Vagina (tissue), 2 donors: ENCODE measurements at regions not wholly inside any gene's neighbourhood (a gene's known extent, or its start where the extent isn't known, plus 50 kb on each side); places are given as distances from the start of the nearest gene placed in this dataset.

Experiments used
- DNase-seq, 2 donors: peaks; one replicate each; pipeline ENCODE4 v3.0.0-alpha.2; 2017; ENCODE audit errors: extremely low spot score in 2 of 2
- H3K27ac ChIP-seq: fragments of 200-600 bp; sonication (generic); one replicate; pipeline ENCODE4 v1.5.1; 2019
- H3K27me3 ChIP-seq: fragments of 200-600 bp; sonication (generic); one replicate; pipeline ENCODE4 v1.5.1; 2019
- H3K36me3 ChIP-seq, 2 donors: fragments of 200-600 bp; sonication (generic); one replicate each; pipeline ENCODE4 v1.5.1; 2017 to 2019
- H3K4me1 ChIP-seq: fragments of 200-600 bp; sonication (generic); one replicate; pipeline ENCODE4 v1.5.1; 2019
- H3K4me3 ChIP-seq, 2 donors: fragments of 200-600 bp; sonication (generic); 1 replicate in 1 of 2; 2 replicates in 1 of 2; pipeline ENCODE4 v1.5.1; 2016 to 2019
- H3K9me3 ChIP-seq: fragments of 200-600 bp; sonication (generic); one replicate; pipeline ENCODE4 v1.5.1; 2019
- CTCF ChIP-seq, 3 experiments: fragments of 450-650 bp in 2 of 3; fragments of 200-600 bp in 1 of 3; sonication (generic) in 1 of 3; IDR thresholded peaks; one replicate each; pipeline ENCODE4 v1.5.1; 2017 to 2019; ENCODE audit warnings: antibody characterized with exemption in 3 of 3, mild to moderate bottlenecking in 2 of 3, moderate library complexity in 2 of 3
- POLR2A ChIP-seq, 2 donors: fragments of 450-650 bp; IDR thresholded peaks; one replicate each; pipeline ENCODE4 v1.6.1; 2017; ENCODE audit warnings: antibody characterized with exemption in 2 of 2, mild to moderate bottlenecking in 2 of 2, moderate library complexity in 2 of 2
- POLR2AphosphoS5 ChIP-seq, 2 donors: sonication (generic); formaldehyde crosslinking; IDR thresholded peaks; one replicate each; pipeline ENCODE4 v1.9.0; 2017; ENCODE audit warnings: antibody characterized with exemption in 2 of 2, mild to moderate bottlenecking in 2 of 2, low read depth in 1 of 2; ENCODE audit not compliant: insufficient read depth in 1 of 2
- intact Hi-C: fragments of 100-400 bp; cut with DNase I; formaldehyde crosslinking; loops from one replicate; pipeline ENCODE4 v1.15.1; 2023

- intact Hi-C loops = no loop called here
- H3K27ac ChIP-seq = no peak overlapping the region
- DNase-seq = no peak
- TF ChIP-seq POLR2A (IDR thresholded peaks at IDR 0.05) (no peak), POLR2AphosphoS5 (IDR thresholded peaks at IDR 0.05; ENCODE audit: insufficient read depth in 1 of 2, low read depth in 1 of 2) (no peak), CTCF (IDR thresholded peaks at IDR 0.05) (no peak)
- H3K4me3 ChIP-seq = no peak overlapping the region
- H3K9me3 ChIP-seq = no peaks in the 10 kb centered on the region
- no peaks in the 10 kb centered on the region for H3K36me3 ChIP-seq
- H3K4me1 ChIP-seq = no peaks in the 10 kb centered on the region
- no peaks in the 10 kb centered on the region for H3K27me3 ChIP-seq
Observed at GRCh38 chr6:133166766-133167165, 74.4 kb upstream of the EYA4 start.

- TF ChIP-seq POLR2AphosphoS5 (IDR thresholded peaks at IDR 0.05; ENCODE audit: insufficient read depth in 1 of 2, low read depth in 1 of 2) (no peak), CTCF (IDR thresholded peaks at IDR 0.05) (no peak), POLR2A (IDR thresholded peaks at IDR 0.05) (no peak)
- H3K36me3 ChIP-seq = no peaks in the 10 kb centered on the region
- H3K4me1 ChIP-seq = no peaks in the 10 kb centered on the region
- H3K27me3 ChIP-seq = no peaks in the 10 kb centered on the region
- no peak overlapping the region for H3K4me3 ChIP-seq
- intact Hi-C loops = no loop called here
- no peaks in the 10 kb centered on the region for H3K9me3 ChIP-seq
- DNase-seq = no peak
- no peak overlapping the region for H3K27ac ChIP-seq
Observed at GRCh38 chr6:133169901-133170300, 71.3 kb upstream of the EYA4 start.

GRCh38 chr6:133170602-133171001 is 70.6 kb upstream of the EYA4 start:
- Histone ChIP-seq H3K4me3 (no peak overlapping the region), H3K36me3 (no peaks in the 10 kb centered on the region), H3K4me1 (no peaks in the 10 kb centered on the region), H3K27me3 (no peaks in the 10 kb centered on the region), H3K27ac (no peak overlapping the region), H3K9me3 (no peaks in the 10 kb centered on the region)
- TF ChIP-seq POLR2AphosphoS5 (IDR thresholded peaks at IDR 0.05; ENCODE audit: insufficient read depth in 1 of 2, low read depth in 1 of 2) (no peak), CTCF (IDR thresholded peaks at IDR 0.05) (no peak), POLR2A (IDR thresholded peaks at IDR 0.05) (no peak)
- intact Hi-C loops = no loop called here
- DNase-seq = no peak

- intact Hi-C loops = no loop called here
- Histone ChIP-seq H3K9me3 (no peaks in the 10 kb centered on the region), H3K27ac (no peak overlapping the region), H3K4me3 (no peak overlapping the region), H3K4me1 (no peaks in the 10 kb centered on the region), H3K36me3 (no peaks in the 10 kb centered on the region), H3K27me3 (no peaks in the 10 kb centered on the region)
- TF ChIP-seq CTCF (IDR thresholded peaks at IDR 0.05) (no peak), POLR2AphosphoS5 (IDR thresholded peaks at IDR 0.05; ENCODE audit: insufficient read depth in 1 of 2, low read depth in 1 of 2) (no peak), POLR2A (IDR thresholded peaks at IDR 0.05) (no peak)
- no peak for DNase-seq
Observed at GRCh38 chr6:133171989-133172604, 69.1 kb upstream of the EYA4 start.

GRCh38 chr6:133173276-133173675 is 67.9 kb upstream of the EYA4 start:
- no peak for DNase-seq
- no peaks in the 10 kb centered on the region for H3K27me3 ChIP-seq
- H3K9me3 ChIP-seq = no peaks in the 10 kb centered on the region
- no peaks in the 10 kb centered on the region for H3K36me3 ChIP-seq
- TF ChIP-seq POLR2AphosphoS5 (IDR thresholded peaks at IDR 0.05; ENCODE audit: insufficient read depth in 1 of 2, low read depth in 1 of 2) (no peak), CTCF (IDR thresholded peaks at IDR 0.05) (no peak), POLR2A (IDR thresholded peaks at IDR 0.05) (no peak)
- intact Hi-C loops = no loop called here
- H3K27ac ChIP-seq = no peak overlapping the region
- no peak overlapping the region for H3K4me3 ChIP-seq
- no peaks in the 10 kb centered on the region for H3K4me1 ChIP-seq
